ENCODE measurements at regions not wholly inside any gene's neighbourhood (a gene's known extent, or its start where the extent isn't known, plus 50 kb on each side); places are given as distances from the start of the nearest gene placed in this dataset.

DNA sequence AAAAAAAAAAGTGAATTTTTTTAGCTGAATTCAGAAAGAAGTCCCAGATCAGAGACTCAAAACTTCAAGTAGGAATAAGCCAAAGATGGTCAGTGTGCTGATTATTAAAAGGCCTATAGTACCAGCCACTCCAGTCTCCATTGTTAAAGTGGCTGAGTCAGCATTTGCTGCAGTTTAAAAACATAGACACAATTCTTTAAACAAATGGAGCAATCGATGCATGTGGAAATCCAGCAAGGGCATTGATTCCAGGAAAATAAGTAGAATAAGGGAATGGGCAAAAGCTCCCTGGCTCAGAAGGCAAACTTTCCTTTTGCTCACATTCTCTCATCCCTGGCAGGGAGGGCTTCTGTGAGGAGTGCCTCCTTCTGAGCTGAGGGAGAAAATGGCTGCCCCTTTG, 317.6 kb downstream of the LRIG3 start:
- no peak for DNase-seq

GRCh38 chr12:58607805-58608204, 312.5 kb downstream of the LRIG3 start:
- no peak for DNase-seq

GRCh38 chr12:58608711-58609110, 311.6 kb downstream of the LRIG3 start:
- DNase-seq: no peak

DNA sequence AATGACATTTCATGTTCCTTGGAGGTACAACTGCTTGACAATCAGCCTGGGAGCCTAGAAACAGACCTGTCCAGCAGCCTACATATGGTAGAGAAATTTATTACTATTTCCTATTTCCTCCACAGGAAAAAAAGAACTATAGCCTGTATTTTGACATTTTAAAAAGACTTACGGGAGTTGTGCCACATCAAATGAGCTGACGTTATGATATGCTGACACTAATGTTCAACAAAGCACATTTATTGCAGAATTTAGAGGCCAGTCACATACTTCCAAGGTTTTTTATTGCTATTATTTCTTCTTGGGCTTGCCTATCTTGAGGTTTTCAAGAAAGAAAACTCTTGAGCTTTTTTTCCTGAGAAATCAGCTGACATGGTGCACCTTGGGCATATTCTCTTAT, 305.3 kb downstream of the LRIG3 start:
- DNase-seq: no peak

DNA sequence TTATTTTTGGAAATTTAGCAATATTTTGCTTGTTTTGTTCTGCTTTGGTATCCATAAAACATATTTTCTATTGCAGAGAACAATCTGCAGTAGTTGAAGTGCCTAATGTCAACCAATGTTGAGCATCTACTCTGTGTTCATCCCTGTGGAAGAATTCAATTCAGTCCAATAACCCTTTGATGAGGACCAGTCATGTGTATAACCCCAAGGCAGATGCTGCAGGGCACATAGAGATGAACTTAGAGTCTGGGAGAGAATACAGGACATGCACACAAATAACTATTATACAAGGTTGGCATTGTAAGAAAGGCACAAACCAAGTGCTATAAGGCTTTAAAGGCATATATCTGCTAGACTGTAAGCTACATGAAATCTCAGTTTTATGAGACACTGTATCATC, 304.7 kb downstream of the LRIG3 start:
- no peak for DNase-seq

- no peak for DNase-seq
These were observed 303.7 kb downstream of the LRIG3 start for GRCh38 chr12:58616618-58617017.

- DNase-seq: no peak
These were observed 299.2 kb downstream of the LRIG3 start for GRCh38 chr12:58621126-58621525.

GRCh38 chr12:58629376-58629775, 290.9 kb downstream of the LRIG3 start:
- no peak for DNase-seq

DNA sequence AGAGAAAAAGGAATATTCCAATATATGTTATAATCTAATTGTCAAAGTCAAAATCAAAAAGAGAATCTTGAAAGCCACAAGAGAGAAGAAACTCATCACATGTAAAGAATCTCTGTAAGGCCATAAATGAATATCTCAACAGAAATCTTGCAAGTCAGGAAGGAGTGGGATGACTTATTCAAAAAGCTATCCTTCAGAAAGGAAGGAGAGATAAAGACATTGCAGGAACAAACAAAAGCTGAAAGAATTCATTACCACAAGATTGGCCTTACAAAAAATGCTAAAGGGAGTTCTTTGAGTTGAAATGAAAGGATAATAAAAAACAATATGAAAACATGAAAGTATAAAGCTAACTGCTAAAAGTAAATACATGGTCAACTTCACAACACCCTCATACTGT, 286.8 kb downstream of the LRIG3 start:
- no peak for DNase-seq

DNA sequence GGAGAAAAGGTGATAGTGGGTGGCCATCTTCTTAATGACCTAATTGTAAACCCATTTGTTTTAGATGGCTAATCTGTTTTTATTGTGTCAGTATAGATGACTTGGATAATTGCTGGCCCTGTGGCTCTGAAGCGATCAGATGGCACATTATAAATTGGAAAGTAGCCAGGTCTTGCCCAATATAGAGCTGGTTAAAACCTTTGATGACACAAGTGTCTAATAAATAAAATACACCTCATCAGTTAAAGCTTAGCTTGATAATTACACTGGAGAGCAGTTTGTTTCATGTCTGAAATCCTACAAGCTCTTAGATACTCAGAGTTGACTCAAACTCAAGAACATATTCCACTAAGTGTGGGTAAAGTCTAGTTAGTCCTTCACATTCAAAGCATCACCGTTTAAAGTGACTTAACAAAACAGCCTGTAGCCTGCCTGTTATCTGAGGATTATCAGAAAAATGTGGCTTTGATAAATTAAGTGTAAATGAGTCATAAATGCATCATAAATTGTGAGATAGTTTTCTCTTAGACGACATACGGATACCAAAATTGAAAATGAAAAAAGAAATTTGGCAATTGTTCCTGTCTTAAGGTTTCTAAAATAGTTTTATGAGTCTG, 280.9 kb downstream of the LRIG3 start:
- no peak for DNase-seq

GRCh38 chr12:58640314-58640713, 280.0 kb downstream of the LRIG3 start:
- DNase-seq: no peak

DNA sequence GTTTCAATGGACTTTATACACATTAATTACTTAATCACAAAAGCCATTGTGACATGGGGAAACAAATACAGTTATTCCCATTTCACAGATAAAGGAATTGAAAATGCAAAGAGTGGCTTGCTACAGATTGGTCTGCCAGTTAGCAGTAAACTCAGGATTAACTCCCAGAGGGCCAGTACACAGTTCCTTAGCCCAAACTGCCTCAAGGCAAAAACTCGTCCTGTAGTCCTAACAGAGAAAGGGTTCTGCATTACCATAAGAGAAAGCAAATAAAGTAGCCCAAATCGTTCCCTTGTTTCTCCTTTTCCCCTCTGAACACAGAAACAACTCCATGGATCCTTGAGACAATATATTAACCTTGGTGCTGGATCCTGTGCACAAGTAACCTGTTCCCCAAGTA, 274.4 kb downstream of the LRIG3 start:
- DNase-seq: no peak

DNA sequence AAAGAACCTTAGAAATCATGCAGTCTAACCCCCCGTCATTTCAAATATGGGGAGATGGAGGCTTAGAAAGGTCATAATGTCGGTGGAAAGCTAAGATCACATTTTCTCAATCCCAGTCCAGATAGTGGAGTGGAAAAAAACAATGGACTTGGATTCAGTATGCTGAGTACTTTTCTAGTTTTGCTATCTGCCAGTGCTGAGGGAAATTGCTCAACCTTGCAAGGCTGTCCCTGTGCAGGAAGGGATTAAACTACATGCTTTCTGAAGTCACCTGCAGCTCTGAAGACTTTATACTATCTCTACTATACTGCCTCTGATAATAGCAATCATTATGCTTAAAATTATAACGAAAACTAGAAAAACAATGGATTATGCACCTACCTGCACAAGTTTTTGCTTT, 272.8 kb downstream of the LRIG3 start:
- DNase-seq: no peak

DNA sequence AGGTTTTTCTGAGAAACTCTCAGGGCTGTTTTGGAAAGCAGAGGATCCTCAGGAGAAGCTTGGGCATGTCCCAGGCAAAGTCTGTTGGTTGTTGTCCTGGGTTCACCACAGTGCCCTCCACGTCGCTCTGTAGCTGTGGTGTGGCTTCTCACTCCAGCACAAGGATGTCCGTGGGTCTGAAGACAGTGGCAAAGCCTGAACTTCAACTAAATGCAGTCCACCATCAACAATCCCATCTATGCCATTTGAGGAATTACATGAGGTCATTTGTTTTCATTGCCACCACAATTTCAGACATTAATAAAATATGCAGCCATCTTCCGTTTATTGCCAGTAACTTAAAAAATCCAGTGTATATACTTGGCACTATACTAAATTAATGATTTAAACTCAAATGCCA, 272.1 kb downstream of the LRIG3 start:
- DNase-seq: no peak

DNA sequence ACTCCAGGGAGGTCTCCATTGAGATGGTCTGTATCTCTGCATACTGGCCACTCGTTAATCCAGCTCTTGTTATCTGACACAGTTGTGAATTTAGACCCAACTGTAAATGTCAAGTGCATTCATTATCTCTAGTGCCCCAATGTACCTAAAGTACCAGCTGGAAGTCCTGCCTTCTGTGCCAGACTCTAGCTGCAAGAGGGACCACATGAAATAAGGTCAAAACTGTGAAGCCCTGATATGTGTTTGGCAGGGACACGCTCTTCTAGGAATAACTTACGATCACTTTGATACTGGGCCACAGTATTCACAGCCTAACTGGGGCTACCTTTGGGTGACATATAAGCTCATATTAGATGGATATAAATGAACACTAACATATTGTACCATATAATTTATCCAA, 268.5 kb downstream of the LRIG3 start:
- DNase-seq: no peak

- DNase-seq: no peak
These were observed 266.3 kb downstream of the LRIG3 start for GRCh38 chr12:58654021-58654420.

- DNase-seq: no peak
These were observed 264.9 kb downstream of the LRIG3 start for GRCh38 chr12:58655375-58655774.

DNA sequence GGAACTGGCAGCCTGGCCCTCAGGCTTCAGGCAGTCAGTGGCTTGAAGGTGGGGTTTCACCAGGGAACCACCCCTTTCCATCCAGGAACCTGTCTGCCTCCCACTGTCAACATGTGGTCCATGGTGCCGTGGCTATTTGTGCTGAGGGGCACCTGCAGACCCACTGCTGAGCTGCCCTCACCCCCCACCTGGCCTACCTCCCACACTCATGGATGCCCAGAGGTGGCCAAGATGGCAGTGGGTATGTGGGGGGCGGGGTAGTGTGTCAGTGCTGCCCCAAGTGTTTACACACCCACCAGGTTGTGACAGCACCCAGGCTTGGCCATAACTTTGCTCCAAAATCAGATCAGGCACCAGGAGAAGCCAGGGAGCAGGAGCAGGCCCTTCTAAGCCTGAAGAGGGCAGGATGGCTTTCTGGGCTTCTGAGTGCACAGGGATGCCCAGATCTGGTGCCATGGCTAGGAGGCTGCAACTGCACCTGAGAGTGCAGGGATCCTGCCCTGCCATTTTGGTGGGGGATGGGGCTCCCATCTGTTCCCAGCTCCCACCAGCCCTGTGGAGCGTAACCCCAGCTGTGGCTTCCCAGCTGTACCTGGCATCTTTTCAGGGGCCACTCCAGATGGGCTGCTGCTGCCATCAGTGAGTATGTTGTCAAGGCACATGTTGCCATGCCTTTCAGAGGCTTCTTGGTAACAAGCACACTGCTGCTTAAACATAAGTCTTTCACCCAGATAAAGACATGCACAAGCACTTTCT, 263.9 kb downstream of the LRIG3 start:
- DNase-seq: no peak

DNA sequence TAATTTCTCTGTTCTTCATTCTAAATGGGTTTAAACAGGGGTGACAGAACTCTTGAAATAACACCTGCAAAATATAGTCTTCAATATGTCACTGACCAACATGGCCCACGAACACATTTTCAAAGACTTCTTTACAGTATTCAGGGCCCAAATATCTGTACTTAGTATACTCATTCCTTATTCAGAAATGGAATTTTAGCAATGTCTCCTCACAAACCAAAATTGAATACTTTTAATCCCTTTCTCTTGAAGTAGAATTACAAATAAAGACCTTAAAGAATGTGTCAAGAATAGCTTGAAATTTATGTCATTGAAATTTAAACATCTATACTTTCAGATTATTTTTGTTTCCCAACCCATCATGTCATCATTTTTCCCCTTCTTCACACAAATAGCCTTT, 263.1 kb downstream of the LRIG3 start:
- DNase-seq: no peak

- DNase-seq: no peak
These were observed 254.9 kb downstream of the LRIG3 start for GRCh38 chr12:58665375-58665774.

GRCh38 chr12:58668233-58668632, 252.1 kb downstream of the LRIG3 start:
- DNase-seq: no peak

- no peak for DNase-seq
These were observed 251.4 kb downstream of the LRIG3 start for GRCh38 chr12:58668871-58669270.

DNA sequence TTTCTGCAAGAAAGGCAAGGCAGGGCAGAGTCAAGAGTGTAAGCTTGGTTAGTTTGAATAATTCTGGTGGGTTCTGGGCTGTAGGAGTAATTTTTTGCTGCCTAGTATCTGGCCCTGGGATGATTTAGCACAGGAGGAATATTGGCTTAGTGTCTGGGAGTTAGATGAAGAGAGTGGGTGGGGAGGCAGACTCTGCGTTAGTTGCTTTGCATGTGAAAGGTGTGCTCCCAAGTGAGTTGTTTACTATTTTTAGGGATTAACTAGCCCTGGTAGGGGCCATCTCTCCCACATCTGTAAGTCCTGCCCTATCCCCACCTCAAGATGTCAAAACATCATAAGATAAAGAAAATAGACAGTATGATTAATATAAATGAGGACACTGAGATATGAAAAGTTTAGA, 249.7 kb downstream of the LRIG3 start:
- DNase-seq: no peak

DNA sequence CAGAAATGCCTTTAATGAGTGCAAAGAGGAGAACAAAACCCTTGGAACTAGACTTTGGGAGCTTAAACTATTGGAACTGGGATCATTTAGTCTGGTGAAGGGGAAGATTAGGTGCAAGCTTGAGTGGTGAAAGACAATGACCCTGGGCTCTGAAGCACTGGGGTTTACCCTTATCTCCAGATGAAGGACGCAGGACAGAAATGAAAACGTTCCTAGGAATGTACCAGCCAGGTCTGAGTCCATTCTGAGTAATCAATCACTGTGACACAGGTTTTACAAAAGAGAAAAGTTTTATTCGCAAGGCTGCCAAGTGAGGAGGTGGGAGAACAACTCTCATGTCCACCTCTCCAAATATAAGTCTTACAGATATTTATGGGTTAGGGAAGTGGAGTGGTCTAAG, 249.1 kb downstream of the LRIG3 start:
- DNase-seq: no peak

DNA sequence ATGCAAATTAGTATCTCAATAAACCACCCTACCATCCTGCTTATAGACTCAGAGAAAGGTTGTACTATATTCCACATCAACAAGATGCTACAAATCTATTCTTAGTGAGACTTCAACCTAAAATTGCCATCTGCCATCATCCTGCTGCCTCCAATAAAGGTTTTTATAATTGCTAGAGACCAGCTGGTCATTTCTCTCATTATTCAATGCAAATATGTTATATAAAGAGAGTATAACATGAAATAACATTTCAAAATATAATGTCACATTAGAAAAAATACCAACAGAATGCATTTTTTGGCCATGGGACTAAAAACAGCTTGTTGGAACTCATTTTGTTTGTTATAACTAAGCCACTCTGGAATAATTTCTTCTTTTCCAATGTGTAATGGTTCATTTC, 247.3 kb downstream of the LRIG3 start:
- DNase-seq: no peak

Data from NCI-H2227 treated with DMSO at 0.1 percent for 48 hours (cell line).